NCI-H510A treated with DMSO at 0.1 percent for 48 hours (cell line): ENCODE measurements at regions not wholly inside any gene's neighbourhood (a gene's known extent, or its start where the extent isn't known, plus 50 kb on each side); places are given as distances from the start of the nearest gene placed in this dataset.
"Not testable (repeated sequence)": the region's sequence is repeated elsewhere in the genome, so short reads cannot be mapped to it uniquely, and the experiment has no call there.

Experiments
- DNase-seq: peaks from one replicate; lab custom pipeline; 2025; lab: John Stamatoyannopoulos, UW

GRCh38 chr2:225820826-225821225 lies 421.3 kb downstream of the NYAP2 start:
- no peak for DNase-seq

- no peak for DNase-seq
These were observed 415.0 kb downstream of the NYAP2 start for GRCh38 chr2:225814554-225814953.

- no peak for DNase-seq
These were observed 406.6 kb downstream of the NYAP2 start for GRCh38 chr2:225806105-225806504.

GRCh38 chr2:225802076-225802475 lies 402.6 kb downstream of the NYAP2 start:
- DNase-seq, result not testable (repeated sequence)

GRCh38 chr2:225797394-225797793 lies 397.9 kb downstream of the NYAP2 start:
- no peak for DNase-seq

- no peak for DNase-seq
These were observed 395.3 kb downstream of the NYAP2 start for GRCh38 chr2:225794652-225795400.

- DNase-seq, result no peak
These were observed 394.4 kb downstream of the NYAP2 start for GRCh38 chr2:225793736-225794550.

- no peak for DNase-seq
These were observed 389.1 kb downstream of the NYAP2 start for GRCh38 chr2:225788571-225789094.

- no peak for DNase-seq
These were observed 388.0 kb downstream of the NYAP2 start for GRCh38 chr2:225787497-225787896.

- no peak for DNase-seq
These were observed 382.5 kb downstream of the NYAP2 start for GRCh38 chr2:225781991-225782390.

GRCh38 chr2:225781145-225781544 lies 381.6 kb downstream of the NYAP2 start:
- DNase-seq, result no peak

- no peak for DNase-seq
These were observed 380.3 kb downstream of the NYAP2 start for GRCh38 chr2:225779829-225780228.

- no peak for DNase-seq
These were observed 373.6 kb downstream of the NYAP2 start for GRCh38 chr2:225773148-225773547.

GRCh38 chr2:225771701-225772100 lies 372.2 kb downstream of the NYAP2 start:
- DNase-seq, result no peak

GRCh38 chr2:225768741-225769140 lies 369.2 kb downstream of the NYAP2 start:
- DNase-seq, result no peak

- no peak for DNase-seq
These were observed 366.9 kb downstream of the NYAP2 start for GRCh38 chr2:225766431-225766830.

GRCh38 chr2:225765820-225766219 lies 366.3 kb downstream of the NYAP2 start:
- DNase-seq, result no peak

- DNase-seq, result no peak
These were observed 364.8 kb downstream of the NYAP2 start for GRCh38 chr2:225764346-225764745.

- no peak for DNase-seq
These were observed 364.2 kb downstream of the NYAP2 start for GRCh38 chr2:225763711-225764110.

- no peak for DNase-seq
These were observed 361.9 kb downstream of the NYAP2 start for GRCh38 chr2:225761396-225761795.

- DNase-seq, result no peak
These were observed 357.7 kb downstream of the NYAP2 start for GRCh38 chr2:225757248-225757647.

GRCh38 chr2:225756198-225756597 lies 356.7 kb downstream of the NYAP2 start:
- no peak for DNase-seq

GRCh38 chr2:225748609-225749008 lies 349.1 kb downstream of the NYAP2 start:
- DNase-seq, result no peak
